ENCODE measurements at regions not wholly inside any gene's neighbourhood (a gene's known extent, or its start where the extent isn't known, plus 50 kb on each side); places are given as distances from the start of the nearest gene placed in this dataset.

- TF ChIP-seq, protein P1, sequence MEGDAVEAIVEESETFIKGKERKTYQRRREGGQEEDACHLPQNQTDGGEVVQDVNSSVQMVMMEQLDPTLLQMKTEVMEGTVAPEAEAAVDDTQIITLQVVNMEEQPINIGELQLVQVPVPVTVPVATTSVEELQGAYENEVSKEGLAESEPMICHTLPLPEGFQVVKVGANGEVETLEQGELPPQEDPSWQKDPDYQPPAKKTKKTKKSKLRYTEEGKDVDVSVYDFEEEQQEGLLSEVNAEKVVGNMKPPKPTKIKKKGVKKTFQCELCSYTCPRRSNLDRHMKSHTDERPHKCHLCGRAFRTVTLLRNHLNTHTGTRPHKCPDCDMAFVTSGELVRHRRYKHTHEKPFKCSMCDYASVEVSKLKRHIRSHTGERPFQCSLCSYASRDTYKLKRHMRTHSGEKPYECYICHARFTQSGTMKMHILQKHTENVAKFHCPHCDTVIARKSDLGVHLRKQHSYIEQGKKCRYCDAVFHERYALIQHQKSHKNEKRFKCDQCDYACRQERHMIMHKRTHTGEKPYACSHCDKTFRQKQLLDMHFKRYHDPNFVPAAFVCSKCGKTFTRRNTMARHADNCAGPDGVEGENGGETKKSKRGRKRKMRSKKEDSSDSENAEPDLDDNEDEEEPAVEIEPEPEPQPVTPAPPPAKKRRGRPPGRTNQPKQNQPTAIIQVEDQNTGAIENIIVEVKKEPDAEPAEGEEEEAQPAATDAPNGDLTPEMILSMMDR (conservative IDR thresholded peaks at IDR 0.05 in 1 of 2, IDR thresholded peaks at IDR 0.05 in 1 of 2; ENCODE audit: extremely low read depth in 1 of 2, insufficient read depth in 1 of 2, low read depth in 1 of 2, low read length in 2 of 2) = no peak
- no peak for TF ChIP-seq EZH2 (IDR thresholded peaks at IDR 0.05; ENCODE audit: borderline replicate concordance, low read length)
Observed at GRCh38 chr5:94039101-94039500, 297.7 kb upstream of the POU5F2 start.

All from mammary epithelial cell (primary cell).